H1 (cell line): ENCODE measurements at regions not wholly inside any gene's neighbourhood (a gene's known extent, or its start where the extent isn't known, plus 50 kb on each side); places are given as distances from the start of the nearest gene placed in this dataset.

Experiments used
- CTCF ChIA-PET: fragments of 300-600 bp; sonication (Branson Sonifier 250); formaldehyde crosslinking; loops from one replicate; lab custom pipeline; 2021; ENCODE audit not compliant: partially characterized antibody; lab: Charles Lee
- POLR2A ChIA-PET: fragments of 300-600 bp; sonication (Branson Sonifier 250); formaldehyde crosslinking; loops from one replicate; lab custom pipeline; 2021; ENCODE audit warnings: inconsistent platforms; ENCODE audit not compliant: partially characterized antibody; lab: Charles Lee
- DNase-seq, 2 experiments: peaks; one replicate each; pipeline versions ENCODE4 v3.0.0 to v3.0.0-alpha.2; 2010 to 2022; ENCODE audit warnings: low spot score in 2 of 2, low read depth in 1 of 2, mixed read lengths in 1 of 2
- FAIRE-seq: peaks from 2 replicates; lab custom pipeline; 2011; peaks lifted over from hg19 to GRCh38; lab: Jason Lieb, UNC
- H2AFZ ChIP-seq: 2 replicates; pipeline ENCODE4 v1.8.1; 2012; ENCODE audit warnings: low read length, inconsistent platforms
- H2AK5ac ChIP-seq: 2 replicates; pipeline ENCODE4 v1.6.1; 2013; ENCODE audit warnings: low read depth, low read length
- H2BK120ac ChIP-seq: replicated peaks from 2 replicates; pipeline ENCODE3; 2013; ENCODE audit warnings: low read depth, low read length, inconsistent platforms
- H2BK12ac ChIP-seq: 2 replicates; pipeline ENCODE4 v1.6.1; 2013; ENCODE audit warnings: low read depth, low read length
- H2BK15ac ChIP-seq: 2 replicates; pipeline ENCODE4 v1.6.1; 2013; ENCODE audit warnings: low read length
- H2BK20ac ChIP-seq: 2 replicates; pipeline ENCODE4 v1.6.1; 2013; ENCODE audit warnings: low read length
- H2BK5ac ChIP-seq: 2 replicates; pipeline ENCODE4 v1.6.1; 2013; ENCODE audit warnings: low read depth, low read length
- H3K14ac ChIP-seq: 2 replicates; pipeline ENCODE4 v1.6.1; 2013; ENCODE audit warnings: inconsistent platforms; ENCODE audit not compliant: insufficient read length
- H3K18ac ChIP-seq: 2 replicates; pipeline ENCODE4 v1.6.1; 2013; ENCODE audit warnings: low read length; ENCODE audit errors: extremely low read depth
- H3K23ac ChIP-seq: 2 replicates; pipeline ENCODE4 v1.6.1; 2013; ENCODE audit warnings: inconsistent platforms; ENCODE audit not compliant: insufficient read length
- H3K23me2 ChIP-seq: 2 replicates; pipeline ENCODE4 v1.6.1; 2013; ENCODE audit warnings: low read depth, low read length
- H3K27ac ChIP-seq: 2 replicates; pipeline ENCODE4 v1.6.1; 2011; ENCODE audit warnings: low read depth, low read length, inconsistent platforms
- H3K27me3 ChIP-seq, 4 experiments: replicated peaks in 1 of 4; 1 replicate in 1 of 4; 2 replicates in 3 of 4; pipeline versions ENCODE4 v1.6.1 to v1.8.1; 2011 to 2013; ENCODE audit warnings: low read length in 3 of 4, mild to moderate bottlenecking in 3 of 4, inconsistent platforms in 2 of 4, mixed read lengths in 2 of 4, moderate library complexity in 1 of 4; ENCODE audit not compliant: control insufficient read depth in 3 of 4, insufficient read depth in 3 of 4; ENCODE audit errors: extremely low read depth in 1 of 4
- H3K36me3 ChIP-seq, 4 experiments: 2 replicates each; pipeline versions ENCODE4 v1.6.1 to v1.8.1; 2011 to 2013; ENCODE audit warnings: mild to moderate bottlenecking in 4 of 4, low read length in 3 of 4, moderate library complexity in 2 of 4, control low read depth in 1 of 4, inconsistent platforms in 1 of 4; ENCODE audit not compliant: insufficient read depth in 4 of 4, control insufficient read depth in 2 of 4
- H3K4ac ChIP-seq: replicated peaks from 2 replicates; pipeline ENCODE3; 2013; ENCODE audit warnings: low read length, low read depth, mixed read lengths, inconsistent platforms; ENCODE audit not compliant: insufficient read length
- H3K4me1 ChIP-seq, 4 experiments: replicated peaks in 1 of 4; 1 replicate in 1 of 4; 2 replicates in 3 of 4; pipeline versions ENCODE4 v1.6.1 to v1.8.1; 2011 to 2013; ENCODE audit warnings: low read length in 3 of 4, inconsistent platforms in 2 of 4, mixed read lengths in 1 of 4; ENCODE audit not compliant: insufficient read depth in 4 of 4, control insufficient read depth in 3 of 4
- H3K4me2 ChIP-seq, 2 experiments: 2 replicates each; pipeline versions ENCODE4 v1.6.1 to v1.8.1; 2011 to 2013; ENCODE audit warnings: low read depth in 2 of 2, low read length in 2 of 2, control low read depth in 1 of 2, inconsistent platforms in 1 of 2, mild to moderate bottlenecking in 1 of 2; ENCODE audit not compliant: insufficient read depth in 1 of 2
- H3K4me3 ChIP-seq, 4 experiments: fragments of 200-600, 300-600 bp in 1 of 4; sonication (generic), shearing (Covaris generic), sonication (Bioruptor Twin) in 1 of 4; 2 replicates each; pipeline versions ENCODE4 v1.5.1 to v1.8.1; 2011 to 2016; ENCODE audit warnings: low read length in 4 of 4, low read depth in 3 of 4, control low read depth in 2 of 4, inconsistent platforms in 2 of 4, mild to moderate bottlenecking in 2 of 4, mixed read lengths in 1 of 4, moderate library complexity in 1 of 4; ENCODE audit not compliant: insufficient read depth in 2 of 4; ENCODE audit errors: extremely low read depth in 1 of 4
- H3K56ac ChIP-seq: replicated peaks from 2 replicates; pipeline ENCODE3; 2013; ENCODE audit warnings: low read depth, mild to moderate bottlenecking, mixed read lengths, low read length, inconsistent platforms; ENCODE audit not compliant: insufficient read length
- H3K79me1 ChIP-seq: 2 replicates; pipeline ENCODE4 v1.6.1; 2013; ENCODE audit warnings: low read depth, low read length, control low read depth
- H3K79me2 ChIP-seq, 2 experiments: 2 replicates each; pipeline versions ENCODE4 v1.6.1 to v1.8.1; 2012 to 2013; ENCODE audit warnings: low read length in 2 of 2, mild to moderate bottlenecking in 2 of 2, inconsistent platforms in 1 of 2; ENCODE audit not compliant: insufficient read depth in 2 of 2, control insufficient read depth in 1 of 2
- H3K9ac ChIP-seq, 4 experiments: replicated peaks in 1 of 4; 1 replicate in 1 of 4; 2 replicates in 3 of 4; pipeline versions ENCODE4 v1.6.1 to v1.8.1; 2011 to 2013; ENCODE audit warnings: low read depth in 3 of 4, low read length in 3 of 4, control low read depth in 2 of 4, mild to moderate bottlenecking in 2 of 4, moderate library complexity in 2 of 4, inconsistent platforms in 1 of 4; ENCODE audit errors: extremely low read depth in 1 of 4
- H3K9me3 ChIP-seq, 2 experiments: 2 replicates each; pipeline versions ENCODE4 v1.6.1 to v1.8.1; 2012 to 2013; ENCODE audit warnings: mild to moderate bottlenecking in 2 of 2, moderate library complexity in 2 of 2, control low read depth in 1 of 2, inconsistent platforms in 1 of 2, low read depth in 1 of 2, low read length in 1 of 2, mixed read lengths in 1 of 2; ENCODE audit not compliant: insufficient read depth in 2 of 2
- H4K20me1 ChIP-seq, 2 experiments: replicated peaks in 1 of 2; 2 replicates each; pipeline versions ENCODE3 to v1.8.1; 2011 to 2013; ENCODE audit warnings: inconsistent platforms in 2 of 2, low read length in 2 of 2, mild to moderate bottlenecking in 1 of 2; ENCODE audit not compliant: insufficient read depth in 2 of 2, control insufficient read depth in 1 of 2
- H4K5ac ChIP-seq: 2 replicates; pipeline ENCODE4 v1.6.1; 2013; ENCODE audit warnings: low read length, low read depth, mixed read lengths, inconsistent platforms; ENCODE audit not compliant: insufficient read length
- H4K8ac ChIP-seq: 2 replicates; pipeline ENCODE4 v1.8.0; 2013; ENCODE audit warnings: mild to moderate bottlenecking, moderate library complexity, low read length, inconsistent platforms; ENCODE audit not compliant: insufficient read depth; ENCODE audit errors: extremely low read depth
- H4K91ac ChIP-seq: replicated peaks from 2 replicates; pipeline ENCODE3; 2013; ENCODE audit warnings: low read length, mixed read lengths, inconsistent platforms; ENCODE audit not compliant: insufficient read length
- BCL11A ChIP-seq, 2 experiments: IDR thresholded peaks; one replicate each; pipeline ENCODE4 v1.6.1; 2011; ENCODE audit warnings: low read depth in 2 of 2, low read length in 2 of 2, mild to moderate bottlenecking in 2 of 2
- CBX8 ChIP-seq: fragments of 300-800, 300-1000 bp; sonication (generic); IDR thresholded peaks from 2 replicates; pipeline ENCODE4 v1.7.1; 2016; ENCODE audit warnings: low read depth, low read length, borderline replicate concordance
- CTCF ChIP-seq, 3 experiments: IDR thresholded peaks; 1 replicate in 2 of 3; 2 replicates in 1 of 3; pipeline versions ENCODE4 v1.5.1 to v1.6.1; 2011; ENCODE audit warnings: low read length in 3 of 3, mild to moderate bottlenecking in 3 of 3, inconsistent platforms in 2 of 3, low read depth in 1 of 3, moderate library complexity in 1 of 3; ENCODE audit not compliant: insufficient read depth in 1 of 3; ENCODE audit errors: control extremely low read depth in 1 of 3
- NRF1 ChIP-seq: IDR thresholded peaks from 2 replicates; pipeline ENCODE4 v1.6.1; 2011; ENCODE audit warnings: mild to moderate bottlenecking, low read depth, low read length, improper control_type of control experiment
- SP1 ChIP-seq: IDR thresholded peaks from 2 replicates; pipeline ENCODE4 v1.6.1; 2011; ENCODE audit warnings: low read depth, low read length
- TCF12 ChIP-seq: IDR thresholded peaks from 2 replicates; pipeline ENCODE4 v1.6.1; 2011; ENCODE audit warnings: low read depth, mild to moderate bottlenecking, low read length
- WGBS, 2 experiments: shearing (Covaris generic) in 1 of 2; methylation state at CpG; one replicate each; pipeline versions ENCODE4 v1.1.6 to v1.1.7; 2013 to 2015; ENCODE audit warnings: low lambda C conversion rate in 2 of 2, mixed read lengths in 2 of 2, inconsistent platforms in 1 of 2, low coverage in 1 of 2, missing lambda C conversion rate in 1 of 2; ENCODE audit not compliant: insufficient replicate concordance in 2 of 2, insufficient coverage in 1 of 2, insufficient read length in 1 of 2; ENCODE audit errors: extremely low coverage in 1 of 2, missing lambda C conversion rate in 1 of 2; 5-methylcytosine and 5-hydroxymethylcytosine counted together

GRCh38 chr9:135007601-135008000 is 79.9 kb upstream of the OLFM1 start:
- Histone ChIP-seq H3K23ac (no peak overlapping the region), H3K4me2 (no peak overlapping the region), H2AFZ (no peak overlapping the region), H3K14ac (no peak overlapping the region), H4K5ac (no peak overlapping the region), H3K56ac (no peak overlapping the region), H3K4ac (no peak overlapping the region), H2BK12ac (no peak overlapping the region), H2BK15ac (no peak overlapping the region), H3K79me2 (no peaks in the 10 kb centered on the region), H3K79me1 (no peaks in the 10 kb centered on the region), H2BK20ac (no peak overlapping the region), H4K91ac (no peak overlapping the region), H2BK5ac (no peak overlapping the region), H3K27ac (no peak overlapping the region), H3K9ac (no peak overlapping the region), H4K8ac (no peak overlapping the region), H3K9me3 (peaks cover 11% of the 10 kb centered on the region in 2 experiments; a peak in 3 of 4 replicates), H2BK120ac (no peak overlapping the region), H4K20me1 (no peaks in the 10 kb centered on the region), H3K36me3 (no peaks in the 10 kb centered on the region), H3K23me2 (peaks cover 4% of the 10 kb centered on the region; the same call in 1 of the 2 replicates), H2AK5ac (no peak overlapping the region), H3K27me3 (no peaks in the 10 kb centered on the region), H3K4me1 (no peaks in the 10 kb centered on the region), H3K18ac (no peak overlapping the region), H3K4me3 (no peak overlapping the region)
- POLR2A ChIA-PET: interaction anchor here (1.0 kb wide), 1 partner anchor 10 kb away, joined by 3 read pairs; no protein-coding TSS in a partner anchor
- WGBS, 2 experiments: 80% methylated on average over 8 of the region's 11 CpGs; no CpG with 5 or more reads in 1 of the 2 experiments
- DNase-seq (no peak), FAIRE-seq (no peak)
- no peak for TF ChIP-seq TCF12
- TF ChIP-seq BCL11A (IDR thresholded peaks at IDR 0.05; ENCODE audit: low read depth in 2 of 2, low read length in 2 of 2): no peak
- no peak for TF ChIP-seq SP1
- TF ChIP-seq CBX8: no peak
- TF ChIP-seq CTCF (IDR thresholded peaks at IDR 0.05; ENCODE audit: control extremely low read depth in 1 of 3, insufficient read depth in 1 of 3, low read depth in 1 of 3, low read length in 3 of 3): no peak
- no peak for TF ChIP-seq NRF1
- CTCF ChIA-PET: interaction anchor here (0.9 to 1.5 kb wide), 4 partner anchors 23 to 404 kb away, joined by 3 to 4 read pairs (median 3); no protein-coding TSS in a partner anchor
